GM12864 (cell line): ENCODE measurements at regions not wholly inside any gene's neighbourhood (a gene's known extent, or its start where the extent isn't known, plus 50 kb on each side); places are given as distances from the start of the nearest gene placed in this dataset.

ENCODE experiments used
- DNase-seq: peaks from one replicate; pipeline ENCODE4 v3.0.0-alpha.2; 2011; ENCODE audit warnings: low read depth
- H3K4me3 ChIP-seq: 2 replicates; pipeline ENCODE4 v1.5.1; 2011; ENCODE audit warnings: mild to moderate bottlenecking, low read depth, low read length, control low read depth
- CTCF ChIP-seq: IDR thresholded peaks from 2 replicates; pipeline ENCODE4 v1.5.1; 2011; ENCODE audit warnings: low read depth, mild to moderate bottlenecking, moderate library complexity, low read length, control low read depth, inconsistent platforms; ENCODE audit errors: missing control alignments

DNA sequence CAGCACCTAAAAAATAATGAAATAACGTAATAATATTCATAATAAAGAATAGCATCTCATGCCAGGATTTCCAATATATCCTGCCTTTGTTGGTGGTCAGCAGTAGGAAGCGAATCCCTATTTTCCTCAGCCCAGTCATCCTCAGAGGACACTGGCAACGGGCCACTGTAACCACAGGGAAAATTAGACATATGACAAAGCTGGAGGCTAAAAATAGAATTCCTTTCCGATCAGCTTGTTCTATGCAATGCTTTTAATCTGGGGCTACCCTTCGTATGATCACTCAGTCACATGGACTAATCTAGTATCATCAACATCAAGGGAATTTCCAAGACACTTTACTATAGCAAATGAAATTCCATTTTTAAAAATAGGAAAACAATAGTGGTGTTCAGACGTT lies 246.9 kb upstream of the KCNJ16 start:
- DNase-seq: no peak
- no peak for TF ChIP-seq CTCF
- no peak overlapping the region for H3K4me3 ChIP-seq

- DNase-seq: no peak
- no peak for TF ChIP-seq CTCF
Measured at GRCh38 chr17:69834494-69834893, 240.5 kb upstream of the KCNJ16 start.

GRCh38 chr17:69851736-69852135 lies 223.3 kb upstream of the KCNJ16 start:
- TF ChIP-seq CTCF: no peak
- H3K4me3 ChIP-seq: no peak overlapping the region

More at GRCh38 chr17:69834494-69834893, 240.5 kb upstream of the KCNJ16 start:
- no peak overlapping the region for H3K4me3 ChIP-seq

GRCh38 chr17:69853541-69854224 lies 221.3 kb upstream of the KCNJ16 start:
- H3K4me3 ChIP-seq: no peak overlapping the region
- TF ChIP-seq CTCF: no peak
- no peak for DNase-seq

More at GRCh38 chr17:69851736-69852135, 223.3 kb upstream of the KCNJ16 start:
- DNase-seq: no peak

DNA sequence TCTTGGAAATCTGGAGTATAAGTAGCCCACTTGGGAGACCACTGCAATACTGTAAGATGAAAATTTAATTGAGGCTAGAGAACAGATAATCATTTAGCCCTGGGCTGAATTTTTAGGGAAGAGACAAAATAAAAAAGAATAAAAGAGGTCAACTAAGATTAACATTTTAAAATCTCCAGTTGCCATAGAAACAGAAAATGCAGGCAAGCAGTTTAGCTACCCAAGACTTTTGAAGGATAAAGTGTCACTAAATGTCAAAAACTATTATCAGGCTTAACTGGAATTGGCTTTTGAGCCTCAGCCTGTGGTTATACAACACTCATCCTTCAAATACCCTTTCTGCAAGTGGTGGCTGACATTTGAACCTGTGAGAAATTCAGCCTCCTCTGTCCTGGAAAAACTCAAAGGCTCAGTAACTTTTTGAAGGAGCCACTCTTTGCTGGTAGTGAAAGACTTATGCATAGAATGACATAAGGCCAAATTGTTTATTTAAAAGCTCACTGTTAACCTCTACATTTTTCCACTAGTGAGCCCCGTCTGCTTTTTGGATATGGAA lies 220.7 kb upstream of the KCNJ16 start:
- no peak for DNase-seq
- no peak for TF ChIP-seq CTCF
- no peak overlapping the region for H3K4me3 ChIP-seq

GRCh38 chr17:69856946-69857345 lies 218.1 kb upstream of the KCNJ16 start:
- DNase-seq: no peak
- H3K4me3 ChIP-seq: no peak overlapping the region
- no peak for TF ChIP-seq CTCF

DNA sequence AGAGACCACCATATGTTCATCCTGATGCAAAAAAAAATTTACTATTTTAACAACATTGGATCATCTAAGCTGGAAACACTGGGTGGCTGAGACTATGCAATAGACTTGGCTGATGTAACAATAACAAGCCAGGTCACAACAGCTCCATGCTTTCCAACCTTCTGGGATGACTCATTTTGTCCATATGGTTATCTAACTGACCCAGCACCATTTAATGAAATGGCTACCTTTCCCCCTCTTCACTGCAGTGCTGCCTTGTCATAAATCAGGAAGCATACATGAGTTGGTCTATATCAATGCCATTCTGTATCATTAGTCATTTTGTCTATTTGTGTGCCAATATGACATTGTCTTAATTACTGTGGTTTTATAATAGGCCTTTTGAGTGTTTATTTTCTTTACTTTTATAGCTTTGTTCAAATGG lies 217.6 kb upstream of the KCNJ16 start:
- no peak for TF ChIP-seq CTCF
- DNase-seq: no peak
- no peak overlapping the region for H3K4me3 ChIP-seq
